ENCODE measurements at regions not wholly inside any gene's neighbourhood (a gene's known extent, or its start where the extent isn't known, plus 50 kb on each side); places are given as distances from the start of the nearest gene placed in this dataset.

DNA sequence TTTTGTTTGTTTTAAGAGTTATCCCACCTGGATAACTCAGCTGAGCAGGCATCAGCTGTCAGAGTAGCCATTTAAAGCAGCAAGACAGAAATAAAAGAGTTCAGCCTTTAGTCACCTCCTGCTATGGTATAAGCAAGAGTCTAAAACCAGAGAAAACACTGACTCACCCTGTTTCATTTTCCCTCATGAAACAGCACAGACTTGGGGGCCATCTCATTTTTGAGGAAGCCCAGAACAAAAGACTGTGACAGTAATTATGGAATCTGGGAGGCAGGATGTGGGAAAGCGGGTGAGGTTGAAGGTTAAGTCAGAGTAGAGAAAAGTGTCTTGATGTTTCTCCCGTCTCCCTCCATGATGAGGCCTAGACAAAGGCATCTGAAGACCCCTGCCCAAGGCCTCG, 90.2 kb upstream of the FAM174A start:
- H3K18ac ChIP-seq (ENCODE audit: extremely low read depth, low read length) = no peak overlapping the region
- no peak for FAIRE-seq
- no peak overlapping the region for H2AFZ ChIP-seq (ENCODE audit: low read length)
- H4K5ac ChIP-seq (ENCODE audit: insufficient read length, low read depth, low read length) = no peak overlapping the region
- TF ChIP-seq KDM1A (IDR thresholded peaks at IDR 0.05; ENCODE audit: borderline replicate concordance, low read length) (no peak), YY1 (IDR thresholded peaks at IDR 0.05; ENCODE audit: low read depth, low read length) (no peak), GABPA (IDR thresholded peaks at IDR 0.05; ENCODE audit: borderline replicate concordance, insufficient read depth, low read length) (no peak), SP4 (IDR thresholded peaks at IDR 0.05; ENCODE audit: low read length) (no peak), HDAC2 (IDR thresholded peaks at IDR 0.05; ENCODE audit: borderline replicate concordance in 1 of 2, low read depth in 2 of 2, low read length in 2 of 2) (no peak), MAX (IDR thresholded peaks at IDR 0.05) (no peak), FOSL1 (IDR thresholded peaks at IDR 0.05; ENCODE audit: insufficient read depth, low read depth, low read length) (no peak), PHF8 (conservative IDR thresholded peaks at IDR 0.05; ENCODE audit: low read depth, low read length) (no peak), TCF12 (IDR thresholded peaks at IDR 0.05; ENCODE audit: low read depth, low read length) (no peak)
- H3K27me3 ChIP-seq (replicated peaks in 1 of 4; ENCODE audit: control insufficient read depth in 3 of 4, extremely low read depth in 1 of 4, insufficient read depth in 3 of 4, low read length in 3 of 4) = no peaks in the 10 kb centered on the region
- no peak overlapping the region for H3K56ac ChIP-seq (replicated peaks; ENCODE audit: insufficient read length, low read depth, low read length)
- no peaks in the 10 kb centered on the region for H3K79me2 ChIP-seq (ENCODE audit: control insufficient read depth in 1 of 2, insufficient read depth in 2 of 2, low read length in 2 of 2)
- no peak overlapping the region for H3K27ac ChIP-seq (ENCODE audit: low read depth, low read length)
- no peak overlapping the region for H4K91ac ChIP-seq (replicated peaks; ENCODE audit: insufficient read length, low read length)
- no peak overlapping the region for H3K4me2 ChIP-seq (ENCODE audit: insufficient read depth in 1 of 2, low read depth in 2 of 2, low read length in 2 of 2)
- H2BK20ac ChIP-seq (ENCODE audit: low read length) = no peak overlapping the region
- no peak overlapping the region for H2BK15ac ChIP-seq (ENCODE audit: low read length)
- H4K8ac ChIP-seq (ENCODE audit: extremely low read depth, insufficient read depth, low read length) = no peak overlapping the region
- POLR2A ChIA-PET (ENCODE audit: partially characterized antibody) = no interaction called here
- no peak overlapping the region for H3K14ac ChIP-seq (ENCODE audit: insufficient read length)
- no peak overlapping the region for H3K4me3 ChIP-seq (ENCODE audit: extremely low read depth in 1 of 4, insufficient read depth in 2 of 4, low read depth in 3 of 4, low read length in 4 of 4)
- CTCF ChIA-PET (ENCODE audit: partially characterized antibody) = no interaction called here
- no peaks in the 10 kb centered on the region for H3K9me3 ChIP-seq (ENCODE audit: insufficient read depth in 2 of 2, low read depth in 1 of 2, low read length in 1 of 2)
- no peaks in the 10 kb centered on the region for H4K20me1 ChIP-seq (replicated peaks in 1 of 2; ENCODE audit: control insufficient read depth in 1 of 2, insufficient read depth in 2 of 2, low read length in 2 of 2)
- H2BK12ac ChIP-seq (ENCODE audit: low read depth, low read length) = no peak overlapping the region
- no peak overlapping the region for H2BK5ac ChIP-seq (ENCODE audit: low read depth, low read length)
- no peaks in the 10 kb centered on the region for H3K79me1 ChIP-seq (ENCODE audit: low read depth, low read length)
- H3K4me1 ChIP-seq (replicated peaks in 1 of 4; ENCODE audit: control insufficient read depth in 3 of 4, insufficient read depth in 4 of 4, low read length in 3 of 4) = no peaks in the 10 kb centered on the region
- H3K23ac ChIP-seq (ENCODE audit: insufficient read length) = no peak overlapping the region
- no peaks in the 10 kb centered on the region for H3K36me3 ChIP-seq (ENCODE audit: control insufficient read depth in 2 of 4, insufficient read depth in 4 of 4, low read length in 3 of 4)
- no peak overlapping the region for H3K9ac ChIP-seq (replicated peaks in 1 of 4; ENCODE audit: extremely low read depth in 1 of 4, low read depth in 3 of 4, low read length in 3 of 4)
- no peak overlapping the region for H2AK5ac ChIP-seq (ENCODE audit: low read depth, low read length)
- H3K23me2 ChIP-seq (ENCODE audit: low read depth, low read length) = no peaks in the 10 kb centered on the region
- no peak overlapping the region for H2BK120ac ChIP-seq (replicated peaks; ENCODE audit: low read depth, low read length)
- DNase-seq (ENCODE audit: low read depth in 1 of 2, low spot score in 2 of 2) = no peak
- WGBS, 2 experiments (ENCODE audit: extremely low coverage in 1 of 2, insufficient coverage in 1 of 2, insufficient read length in 1 of 2, insufficient replicate concordance in 2 of 2, low coverage in 1 of 2, low lambda C conversion rate in 2 of 2, missing lambda C conversion rate in 1 of 2) = 90% methylated on average over 3 of the region's 3 CpGs; no CpG with 5 or more reads in 1 of the 2 experiments
- no peak overlapping the region for H3K4ac ChIP-seq (replicated peaks; ENCODE audit: insufficient read length, low read depth, low read length)

Data from H1 (cell line).